IMR-90 (cell line): ENCODE measurements at regions not wholly inside any gene's neighbourhood (a gene's known extent, or its start where the extent isn't known, plus 50 kb on each side); places are given as distances from the start of the nearest gene placed in this dataset.

ENCODE experiments used
- ATAC-seq: fragments of 200-7000 bp; cut with Tn5 transposase; 2 replicates; pipeline ENCODE4 v1.9.1; 2020; ENCODE audit warnings: low read depth, mild to moderate bottlenecking, moderate library complexity
- BruUV-seq: library from RNA; stranded (reverse); fragments of 400-500 nt; replicated peaks from 2 replicates; lab custom pipeline; 2021; lab: Mats Ljungman, UMichigan
- CTCF ChIA-PET: fragments of 300-600 bp; formaldehyde crosslinking; extraction: SDS; loops from one replicate; lab custom pipeline; 2021; ENCODE audit warnings: antibody characterized with exemption; lab: Yijun Ruan, JAX
- POLR2A ChIA-PET: fragments of 300-600 bp; sonication (Branson Sonifier 250); formaldehyde crosslinking; loops from one replicate; lab custom pipeline; 2022; ENCODE audit warnings: antibody characterized with exemption; ENCODE audit not compliant: unreplicated experiment; lab: Charles Lee
- DNase-seq: peaks from one replicate; pipeline ENCODE4 v3.0.0; 2013
- H2AFZ ChIP-seq: replicated peaks from 2 replicates; pipeline ENCODE3; 2013; ENCODE audit warnings: low read length, mild to moderate bottlenecking; ENCODE audit not compliant: poor library complexity
- H2AK5ac ChIP-seq: 2 replicates; pipeline ENCODE4 v1.6.1; 2013; ENCODE audit warnings: low read depth, low read length, inconsistent platforms
- H2AK9ac ChIP-seq: replicated peaks from 2 replicates; pipeline ENCODE3; 2013; ENCODE audit warnings: mild to moderate bottlenecking, low read depth, low read length, moderate library complexity; ENCODE audit not compliant: poor library complexity
- H2BK120ac ChIP-seq: 2 replicates; pipeline ENCODE4 v1.6.1; 2013; ENCODE audit warnings: low read depth, low read length, inconsistent platforms
- H2BK15ac ChIP-seq: 3 replicates; pipeline ENCODE4 v1.6.1; 2013; ENCODE audit warnings: low read depth, low read length, inconsistent platforms
- H2BK20ac ChIP-seq: 2 replicates; pipeline ENCODE4 v1.6.1; 2013; ENCODE audit warnings: low read depth, mild to moderate bottlenecking, inconsistent platforms, low read length, moderate library complexity
- H2BK5ac ChIP-seq: 2 replicates; pipeline ENCODE4 v1.6.1; 2013; ENCODE audit warnings: mild to moderate bottlenecking, low read depth, low read length, inconsistent platforms; ENCODE audit not compliant: poor library complexity, severe bottlenecking
- H3K14ac ChIP-seq: replicated peaks from 2 replicates; pipeline ENCODE4 v1.6.1; 2013; ENCODE audit warnings: low read depth, low read length, inconsistent platforms
- H3K18ac ChIP-seq: 2 replicates; pipeline ENCODE4 v1.6.1; 2013; ENCODE audit warnings: low read depth, low read length, control low read depth
- H3K23ac ChIP-seq: 2 replicates; pipeline ENCODE4 v1.6.1; 2013; ENCODE audit warnings: low read depth, low read length, inconsistent platforms
- H3K27ac ChIP-seq: 2 replicates; pipeline ENCODE4 v1.5.1; 2013; ENCODE audit warnings: mild to moderate bottlenecking, control low read depth, low read length; ENCODE audit not compliant: insufficient read depth
- H3K27me3 ChIP-seq: 2 replicates; pipeline ENCODE4 v1.6.1; 2013; ENCODE audit warnings: low read length; ENCODE audit not compliant: control insufficient read depth, insufficient read depth
- H3K36me3 ChIP-seq: 2 replicates; pipeline ENCODE4 v1.6.1; 2013; ENCODE audit warnings: low read length, mixed read lengths; ENCODE audit not compliant: control insufficient read depth, insufficient read depth
- H3K4ac ChIP-seq: 2 replicates; pipeline ENCODE4 v1.6.1; 2013; ENCODE audit warnings: low read depth, low read length, inconsistent platforms
- H3K4me1 ChIP-seq: 2 replicates; pipeline ENCODE4 v1.6.1; 2013; ENCODE audit warnings: low read length, mixed read lengths; ENCODE audit not compliant: control insufficient read depth, insufficient read depth
- H3K4me2 ChIP-seq: 2 replicates; pipeline ENCODE4 v1.6.1; 2013; ENCODE audit warnings: low read depth, mild to moderate bottlenecking, control low read depth, low read length, moderate library complexity
- H3K4me3 ChIP-seq: 2 replicates; pipeline ENCODE4 v1.5.1; 2013; ENCODE audit warnings: low read depth, mild to moderate bottlenecking, control low read depth, low read length, moderate library complexity; ENCODE audit not compliant: insufficient read depth
- H3K56ac ChIP-seq: 2 replicates; pipeline ENCODE4 v1.6.1; 2013; ENCODE audit warnings: low read length, inconsistent platforms; ENCODE audit not compliant: insufficient read depth; ENCODE audit errors: extremely low read depth
- H3K79me1 ChIP-seq, 2 experiments: 2 replicates each; pipeline ENCODE4 v1.6.1; 2013; ENCODE audit warnings: low read length in 2 of 2, inconsistent platforms in 1 of 2, low read depth in 1 of 2
- H3K9ac ChIP-seq: 2 replicates; pipeline ENCODE4 v1.6.1; 2013; ENCODE audit warnings: low read depth, low read length, control low read depth
- H3K9me1 ChIP-seq: 2 replicates; pipeline ENCODE4 v1.6.1; 2013; ENCODE audit warnings: low read length, inconsistent platforms; ENCODE audit not compliant: insufficient read depth
- H3K9me3 ChIP-seq: 2 replicates; pipeline ENCODE4 v1.6.1; 2013; ENCODE audit warnings: low read length; ENCODE audit not compliant: control insufficient read depth, insufficient read depth
- H4K20me1 ChIP-seq: 2 replicates; pipeline ENCODE4 v1.6.1; 2013; ENCODE audit warnings: low read length, inconsistent platforms; ENCODE audit not compliant: insufficient read depth
- H4K5ac ChIP-seq: 2 replicates; pipeline ENCODE4 v1.6.1; 2013; ENCODE audit warnings: mild to moderate bottlenecking, low read depth, low read length, control low read depth
- H4K8ac ChIP-seq, 2 experiments: 2 replicates each; pipeline ENCODE4 v1.6.1; 2013; ENCODE audit warnings: low read depth in 2 of 2, low read length in 2 of 2, control low read depth in 1 of 2, inconsistent platforms in 1 of 2
- H4K91ac ChIP-seq: 2 replicates; pipeline ENCODE4 v1.6.1; 2013; ENCODE audit warnings: low read depth, low read length, inconsistent platforms; ENCODE audit not compliant: insufficient read depth
- BHLHE40 ChIP-seq: fragments of 150-350 bp; IDR thresholded peaks from 2 replicates; pipeline ENCODE4 v1.6.1; 2016; ENCODE audit warnings: mild to moderate bottlenecking, low read depth, low read length
- CEBPB ChIP-seq: IDR thresholded peaks from 2 replicates; pipeline ENCODE4 v1.6.1; 2012; ENCODE audit warnings: low read depth, low read length, improper control_type of control experiment
- CHD1 ChIP-seq: IDR thresholded peaks from 2 replicates; pipeline ENCODE4 v1.6.1; 2012; ENCODE audit warnings: low read depth, low read length, improper control_type of control experiment
- CTCF ChIP-seq: conservative IDR thresholded peaks from 2 replicates; pipeline ENCODE4 v1.5.1; 2012; ENCODE audit warnings: mild to moderate bottlenecking, low read depth, low read length, improper control_type of control experiment
- ELK1 ChIP-seq: fragments of 150-350 bp; IDR thresholded peaks from 2 replicates; pipeline ENCODE4 v1.6.1; 2016; ENCODE audit warnings: low read depth, mild to moderate bottlenecking, low read length, moderate library complexity, borderline replicate concordance
- FOS ChIP-seq: fragments of 150-350 bp; IDR thresholded peaks from 2 replicates; pipeline ENCODE4 v1.6.1; 2016; ENCODE audit warnings: low read depth, low read length
- MAFK ChIP-seq: IDR thresholded peaks from 2 replicates; pipeline ENCODE4 v1.6.1; 2012; ENCODE audit warnings: low read depth, low read length, improper control_type of control experiment
- MAZ ChIP-seq: IDR thresholded peaks from 2 replicates; pipeline ENCODE4 v1.6.1; 2012; ENCODE audit warnings: low read depth, mild to moderate bottlenecking, low read length, improper control_type of control experiment, moderate library complexity, borderline replicate concordance
- MXI1 ChIP-seq: IDR thresholded peaks from 2 replicates; pipeline ENCODE4 v1.6.1; 2012; ENCODE audit warnings: low read depth, mild to moderate bottlenecking, low read length, moderate library complexity, borderline replicate concordance
- NFE2L2 ChIP-seq: fragments of 150-350 bp; IDR thresholded peaks from 2 replicates; pipeline ENCODE4 v1.6.1; 2016; ENCODE audit warnings: low read depth, mild to moderate bottlenecking, low read length
- POLR2A ChIP-seq: IDR thresholded peaks from 2 replicates; pipeline ENCODE4 v1.6.1; 2012; ENCODE audit warnings: mild to moderate bottlenecking, low read depth, low read length
- RAD21 ChIP-seq: IDR thresholded peaks from 2 replicates; pipeline ENCODE4 v1.6.1; 2012; ENCODE audit warnings: low read length, improper control_type of control experiment
- RCOR1 ChIP-seq: IDR thresholded peaks from 2 replicates; pipeline ENCODE4 v1.6.1; 2012; ENCODE audit warnings: mild to moderate bottlenecking, low read length, improper control_type of control experiment; ENCODE audit not compliant: insufficient replicate concordance
- RFX5 ChIP-seq: IDR thresholded peaks from 2 replicates; pipeline ENCODE4 v1.8.0; 2012; ENCODE audit warnings: low read depth, mild to moderate bottlenecking, low read length, moderate library complexity
- SMC3 ChIP-seq: fragments of 150-350 bp; IDR thresholded peaks from 2 replicates; pipeline ENCODE4 v1.6.1; 2016; ENCODE audit warnings: low read depth, mild to moderate bottlenecking, antibody characterized with exemption, low read length, moderate library complexity
- USF2 ChIP-seq: fragments of 150-350 bp; IDR thresholded peaks from 2 replicates; pipeline ENCODE4 v1.6.1; 2017; ENCODE audit warnings: mild to moderate bottlenecking, antibody characterized with exemption, low read length, low read depth
- WGBS, 2 experiments: methylation state at CpG; one replicate each; pipeline versions ENCODE4 v1.1.5 to v1.1.7; 2013; ENCODE audit warnings: missing lambda C conversion rate in 2 of 2; ENCODE audit not compliant: insufficient read length in 1 of 2; ENCODE audit errors: extremely low coverage in 2 of 2; 5-methylcytosine and 5-hydroxymethylcytosine counted together
- dilution Hi-C: fragments of 300-500 bp; cut with HindIII; formaldehyde crosslinking; loops from one replicate; pipeline ENCODE4 v1.14.3; 2018; ENCODE audit warnings: low sequenced_read_pairs; ENCODE audit not compliant: unreplicated experiment
- in situ Hi-C: fragments of 300-500 bp; cut with MboI; formaldehyde crosslinking; loops from 3 replicates; pipeline ENCODE4 v1.14.3; 2019; ENCODE audit warnings: low sequenced_read_pairs, inconsistent platforms, mixed read lengths
- intact Hi-C: fragments of 100-400 bp; cut with micrococcal nuclease; formaldehyde crosslinking; loops from 2 replicates; pipeline ENCODE4 v1.10.0; 2022

GRCh38 chr20:43363506-43363905 is 94.2 kb upstream of the SRSF6 start:
- no peaks in the 10 kb centered on the region for H3K27me3 ChIP-seq
- H2AK9ac ChIP-seq: no peak overlapping the region
- H3K4me2 ChIP-seq: no peak overlapping the region
- H3K9me1 ChIP-seq: no peaks in the 10 kb centered on the region
- CTCF ChIA-PET: no interaction called here
- H2AK5ac ChIP-seq: no peak overlapping the region
- H3K9me3 ChIP-seq: no peaks in the 10 kb centered on the region
- no peak overlapping the region for H3K4ac ChIP-seq
- ATAC-seq: no peak
- no peak overlapping the region for H3K23ac ChIP-seq
- no peak overlapping the region for H3K9ac ChIP-seq
- POLR2A ChIA-PET: interaction anchor here (0.8 kb wide), 1 partner anchor 12 kb away, joined by 4 read pairs; no protein-coding TSS in a partner anchor
- WGBS, 2 experiments: 67% methylated on average over 3 of the region's 13 CpGs; no CpG with 5 or more reads in 1 of the 2 experiments
- no peak overlapping the region for H2BK120ac ChIP-seq
- H3K27ac ChIP-seq: no peak overlapping the region
- no peak overlapping the region for H3K18ac ChIP-seq
- no peak overlapping the region for H2AFZ ChIP-seq
- H3K79me1 ChIP-seq: no peaks in the 10 kb centered on the region
- TF ChIP-seq RFX5 (no peak), ELK1 (no peak), POLR2A (no peak), CTCF (no peak), FOS (no peak), MXI1 (no peak), RAD21 (no peak), MAZ (no peak), MAFK (no peak), NFE2L2 (no peak), USF2 (no peak), BHLHE40 (no peak), RCOR1 (no peak), CHD1 (no peak), SMC3 (no peak), CEBPB (no peak)
- no peak overlapping the region for H4K91ac ChIP-seq
- no peak overlapping the region for H3K56ac ChIP-seq
- H2BK20ac ChIP-seq: no peak overlapping the region
- no peaks in the 10 kb centered on the region; the same call in 1 of the 2 replicates for H4K20me1 ChIP-seq
- no peak overlapping the region for H3K4me3 ChIP-seq
- H3K4me1 ChIP-seq: no peaks in the 10 kb centered on the region
- H3K36me3 ChIP-seq: no peaks in the 10 kb centered on the region
- dilution Hi-C loops: no loop called here
- no peak for DNase-seq
- intact Hi-C loops: no loop called here
- in situ Hi-C loops: no loop called here
- no TSS peak for BruUV-seq
- no peak overlapping the region for H4K8ac ChIP-seq
- no peak overlapping the region for H2BK5ac ChIP-seq
- no peak overlapping the region for H4K5ac ChIP-seq
- no peak overlapping the region for H3K14ac ChIP-seq
- H2BK15ac ChIP-seq: no peak overlapping the region
